ENCODE measurements at regions not wholly inside any gene's neighbourhood (a gene's known extent, or its start where the extent isn't known, plus 50 kb on each side); places are given as distances from the start of the nearest gene placed in this dataset.
"Not testable (repeated sequence)": the region's sequence is repeated elsewhere in the genome, so short reads cannot be mapped to it uniquely, and the experiment has no call there.

DNA sequence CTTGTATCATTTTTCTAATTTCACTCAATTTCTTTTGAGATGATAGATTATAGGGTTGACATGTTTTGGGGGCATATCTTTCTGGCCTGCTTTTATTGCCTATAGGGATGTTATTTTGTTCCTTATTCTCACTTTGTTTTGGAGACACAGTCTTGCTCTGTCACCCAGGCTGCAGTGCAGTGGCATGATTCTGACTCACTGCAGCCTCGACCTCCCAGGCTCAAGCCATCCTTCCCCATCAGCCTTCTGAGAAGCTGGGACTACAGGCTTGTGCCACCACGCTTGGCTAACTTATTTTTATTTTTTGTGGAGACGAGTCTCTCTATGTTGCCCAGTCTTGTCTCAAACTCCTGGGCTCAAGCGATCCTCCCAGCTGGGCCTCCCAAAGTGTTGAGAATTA lies 72.8 kb upstream of the FAN1 start:
- Histone ChIP-seq H3K9ac (ENCODE audit: insufficient read depth, low read length) (no peak overlapping the region), H3K9me3 (ENCODE audit: control insufficient read depth, insufficient read depth, low read depth, low read length) (no peaks in the 10 kb centered on the region), H3K36me3 (ENCODE audit: control insufficient read depth, insufficient read depth, low read length) (no peaks in the 10 kb centered on the region), H3K27ac (ENCODE audit: insufficient read depth, low read length) (no peak overlapping the region), H2AFZ (ENCODE audit: low read length) (no peak overlapping the region), H3K79me2 (ENCODE audit: control insufficient read depth, insufficient read depth, low read length) (no peaks in the 10 kb centered on the region), H3K27me3 (ENCODE audit: control insufficient read depth, insufficient read depth, low read length) (no peaks in the 10 kb centered on the region), H3K4me3 (replicated peaks in 1 of 4; ENCODE audit: control extremely low read depth in 1 of 4, insufficient read depth in 1 of 4, low read depth in 3 of 4, low read length in 4 of 4) (no peak overlapping the region), H3K4me1 (ENCODE audit: control insufficient read depth, extremely low read depth, insufficient read depth, low read length) (no peaks in the 10 kb centered on the region), H3K4me2 (ENCODE audit: extremely low read depth, insufficient read depth, low read length) (no peak overlapping the region), H4K20me1 (ENCODE audit: control insufficient read depth, extremely low read depth, insufficient read depth, low read length) (no peaks in the 10 kb centered on the region)
- DNase-seq (ENCODE audit: low read depth in 2 of 2) = no peak
- TF ChIP-seq, protein P1, sequence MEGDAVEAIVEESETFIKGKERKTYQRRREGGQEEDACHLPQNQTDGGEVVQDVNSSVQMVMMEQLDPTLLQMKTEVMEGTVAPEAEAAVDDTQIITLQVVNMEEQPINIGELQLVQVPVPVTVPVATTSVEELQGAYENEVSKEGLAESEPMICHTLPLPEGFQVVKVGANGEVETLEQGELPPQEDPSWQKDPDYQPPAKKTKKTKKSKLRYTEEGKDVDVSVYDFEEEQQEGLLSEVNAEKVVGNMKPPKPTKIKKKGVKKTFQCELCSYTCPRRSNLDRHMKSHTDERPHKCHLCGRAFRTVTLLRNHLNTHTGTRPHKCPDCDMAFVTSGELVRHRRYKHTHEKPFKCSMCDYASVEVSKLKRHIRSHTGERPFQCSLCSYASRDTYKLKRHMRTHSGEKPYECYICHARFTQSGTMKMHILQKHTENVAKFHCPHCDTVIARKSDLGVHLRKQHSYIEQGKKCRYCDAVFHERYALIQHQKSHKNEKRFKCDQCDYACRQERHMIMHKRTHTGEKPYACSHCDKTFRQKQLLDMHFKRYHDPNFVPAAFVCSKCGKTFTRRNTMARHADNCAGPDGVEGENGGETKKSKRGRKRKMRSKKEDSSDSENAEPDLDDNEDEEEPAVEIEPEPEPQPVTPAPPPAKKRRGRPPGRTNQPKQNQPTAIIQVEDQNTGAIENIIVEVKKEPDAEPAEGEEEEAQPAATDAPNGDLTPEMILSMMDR (conservative IDR thresholded peaks at IDR 0.05 in 1 of 2, IDR thresholded peaks at IDR 0.05 in 1 of 2; ENCODE audit: low read depth in 1 of 2, low read length in 2 of 2) = no peak
- no peak for TF ChIP-seq EZH2 (IDR thresholded peaks at IDR 0.05; ENCODE audit: low read length, missing control alignments)

DNA sequence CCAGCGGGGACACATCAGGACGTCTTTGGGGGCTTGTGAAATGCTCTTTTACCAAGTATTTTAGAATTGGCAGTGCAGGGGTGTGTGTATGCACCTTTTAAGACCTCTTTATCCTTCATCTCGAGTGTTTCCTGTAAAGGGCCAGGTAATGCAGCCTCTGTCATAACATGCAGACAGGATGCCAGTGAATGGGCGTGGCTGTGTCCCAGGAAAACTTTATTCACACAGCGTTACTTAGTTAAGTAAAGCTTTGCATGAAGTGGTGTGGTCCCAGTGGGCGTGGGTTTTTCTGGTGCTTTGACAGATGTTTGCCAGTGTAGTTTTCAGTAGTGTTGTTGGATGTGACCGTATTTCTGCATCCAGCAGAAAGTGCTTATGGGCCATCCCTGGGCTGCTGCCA lies 70.3 kb upstream of the FAN1 start:
- not testable (repeated sequence) for H3K4me1 ChIP-seq (ENCODE audit: control insufficient read depth, extremely low read depth, insufficient read depth, low read length); H3K9ac ChIP-seq (ENCODE audit: insufficient read depth, low read length); H3K9me3 ChIP-seq (ENCODE audit: control insufficient read depth, insufficient read depth, low read depth, low read length); H3K79me2 ChIP-seq (ENCODE audit: control insufficient read depth, insufficient read depth, low read length); H3K4me2 ChIP-seq (ENCODE audit: extremely low read depth, insufficient read depth, low read length); H3K4me3 ChIP-seq (replicated peaks in 1 of 4; ENCODE audit: control extremely low read depth in 1 of 4, insufficient read depth in 1 of 4, low read depth in 3 of 4, low read length in 4 of 4); H3K36me3 ChIP-seq (ENCODE audit: control insufficient read depth, insufficient read depth, low read length); DNase-seq (ENCODE audit: low read depth in 2 of 2); H3K27me3 ChIP-seq (ENCODE audit: control insufficient read depth, insufficient read depth, low read length); H2AFZ ChIP-seq (ENCODE audit: low read length); H4K20me1 ChIP-seq (ENCODE audit: control insufficient read depth, extremely low read depth, insufficient read depth, low read length); H3K27ac ChIP-seq (ENCODE audit: insufficient read depth, low read length)

DNA sequence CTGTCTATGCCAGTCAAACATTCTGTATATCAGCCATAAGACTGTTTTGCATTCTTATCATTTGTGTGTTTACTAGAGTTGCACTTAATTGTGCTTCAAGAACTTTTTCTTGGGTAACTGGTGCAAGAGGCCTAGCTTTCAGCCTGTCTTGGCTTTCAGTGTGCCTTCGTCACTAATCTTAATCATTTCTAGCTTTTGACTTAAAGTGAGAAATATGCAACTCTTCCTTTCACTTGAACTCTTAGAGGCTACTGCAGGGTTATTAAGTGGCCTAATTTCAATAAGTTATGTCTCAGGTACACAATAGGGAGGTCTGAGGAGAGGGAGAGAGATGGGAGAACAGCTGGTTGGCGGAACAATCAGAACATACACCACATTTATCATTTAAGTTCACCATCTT lies 62.1 kb upstream of the FAN1 start:
- not testable (repeated sequence) for H3K79me2 ChIP-seq (ENCODE audit: control insufficient read depth, insufficient read depth, low read length); H3K4me2 ChIP-seq (ENCODE audit: extremely low read depth, insufficient read depth, low read length); H3K27ac ChIP-seq (ENCODE audit: insufficient read depth, low read length); H3K36me3 ChIP-seq (ENCODE audit: control insufficient read depth, insufficient read depth, low read length); H3K4me3 ChIP-seq (replicated peaks in 1 of 4; ENCODE audit: control extremely low read depth in 1 of 4, insufficient read depth in 1 of 4, low read depth in 3 of 4, low read length in 4 of 4); H3K9ac ChIP-seq (ENCODE audit: insufficient read depth, low read length); H3K4me1 ChIP-seq (ENCODE audit: control insufficient read depth, extremely low read depth, insufficient read depth, low read length); H2AFZ ChIP-seq (ENCODE audit: low read length); DNase-seq (ENCODE audit: low read depth in 2 of 2); H3K27me3 ChIP-seq (ENCODE audit: control insufficient read depth, insufficient read depth, low read length); H3K9me3 ChIP-seq (ENCODE audit: control insufficient read depth, insufficient read depth, low read depth, low read length); H4K20me1 ChIP-seq (ENCODE audit: control insufficient read depth, extremely low read depth, insufficient read depth, low read length)

DNA sequence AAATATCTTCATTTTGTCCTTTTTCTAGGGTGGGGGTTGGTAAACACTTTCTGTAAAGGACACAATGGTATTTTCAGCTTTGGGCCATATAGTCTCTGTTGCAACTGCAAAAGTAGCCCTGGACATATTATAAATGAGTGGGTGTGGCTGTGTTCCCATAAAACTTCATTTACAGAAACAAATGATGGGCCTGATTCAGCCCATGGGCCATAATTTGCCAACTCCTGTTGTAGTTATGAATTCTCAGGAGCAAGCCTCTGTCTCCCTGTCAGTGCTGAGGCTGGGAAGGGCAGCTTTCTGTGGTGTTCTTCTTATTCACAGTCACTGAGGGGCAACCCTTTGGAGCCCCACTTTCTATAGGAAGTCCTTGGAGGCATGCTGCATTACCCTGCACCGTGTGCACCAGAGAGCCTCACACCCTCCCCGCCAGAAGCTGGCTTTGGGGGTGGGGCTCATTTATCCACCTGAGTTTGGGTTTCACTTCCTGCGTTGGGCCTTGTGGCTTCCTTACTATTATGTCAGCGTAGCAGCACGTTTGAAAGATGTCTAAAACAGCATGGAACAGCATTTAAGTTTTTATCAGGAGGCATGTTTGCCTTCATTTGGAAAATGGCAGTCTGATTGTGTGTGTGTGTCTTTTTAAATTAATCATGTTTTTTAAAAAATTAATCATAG lies 60.8 kb upstream of the FAN1 start:
- not testable (repeated sequence) for H3K27me3 ChIP-seq (ENCODE audit: control insufficient read depth, insufficient read depth, low read length); H3K36me3 ChIP-seq (ENCODE audit: control insufficient read depth, insufficient read depth, low read length); H2AFZ ChIP-seq (ENCODE audit: low read length); H3K9me3 ChIP-seq (ENCODE audit: control insufficient read depth, insufficient read depth, low read depth, low read length); H3K79me2 ChIP-seq (ENCODE audit: control insufficient read depth, insufficient read depth, low read length); H3K9ac ChIP-seq (ENCODE audit: insufficient read depth, low read length); H4K20me1 ChIP-seq (ENCODE audit: control insufficient read depth, extremely low read depth, insufficient read depth, low read length); H3K4me1 ChIP-seq (ENCODE audit: control insufficient read depth, extremely low read depth, insufficient read depth, low read length); DNase-seq (ENCODE audit: low read depth in 2 of 2); H3K4me3 ChIP-seq (replicated peaks in 1 of 4; ENCODE audit: control extremely low read depth in 1 of 4, insufficient read depth in 1 of 4, low read depth in 3 of 4, low read length in 4 of 4); H3K4me2 ChIP-seq (ENCODE audit: extremely low read depth, insufficient read depth, low read length); H3K27ac ChIP-seq (ENCODE audit: insufficient read depth, low read length)

DNA sequence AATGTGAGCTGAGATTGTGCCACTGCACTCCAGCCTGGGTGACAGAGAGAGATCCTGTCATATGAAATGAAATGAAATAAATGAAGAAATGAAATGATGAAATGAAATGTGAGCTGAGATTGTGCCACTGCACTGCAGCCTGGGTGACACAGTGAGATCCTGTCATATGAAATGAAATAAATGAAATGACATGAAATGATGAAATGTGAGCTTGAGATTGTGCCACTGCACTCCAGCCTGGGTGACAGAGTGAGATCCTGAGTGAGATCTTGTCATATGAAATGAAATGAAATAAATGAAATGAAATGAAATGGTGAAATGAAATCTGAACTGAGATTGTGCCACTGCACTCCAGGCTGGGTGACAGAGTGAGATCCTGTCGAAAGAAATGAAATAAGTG lies 58.2 kb upstream of the FAN1 start:
- not testable (repeated sequence) for H3K4me3 ChIP-seq (replicated peaks in 1 of 4; ENCODE audit: control extremely low read depth in 1 of 4, insufficient read depth in 1 of 4, low read depth in 3 of 4, low read length in 4 of 4); H4K20me1 ChIP-seq (ENCODE audit: control insufficient read depth, extremely low read depth, insufficient read depth, low read length); H3K79me2 ChIP-seq (ENCODE audit: control insufficient read depth, insufficient read depth, low read length); DNase-seq (ENCODE audit: low read depth in 2 of 2); H3K9me3 ChIP-seq (ENCODE audit: control insufficient read depth, insufficient read depth, low read depth, low read length); H3K27me3 ChIP-seq (ENCODE audit: control insufficient read depth, insufficient read depth, low read length); H2AFZ ChIP-seq (ENCODE audit: low read length); H3K27ac ChIP-seq (ENCODE audit: insufficient read depth, low read length); H3K9ac ChIP-seq (ENCODE audit: insufficient read depth, low read length); H3K4me1 ChIP-seq (ENCODE audit: control insufficient read depth, extremely low read depth, insufficient read depth, low read length); H3K4me2 ChIP-seq (ENCODE audit: extremely low read depth, insufficient read depth, low read length); H3K36me3 ChIP-seq (ENCODE audit: control insufficient read depth, insufficient read depth, low read length)

All from fibroblast of lung (primary cell).